Peyer's patch (tissue), 4 donors: ENCODE measurements at regions not wholly inside any gene's neighbourhood (a gene's known extent, or its start where the extent isn't known, plus 50 kb on each side); places are given as distances from the start of the nearest gene placed in this dataset.
"Not testable (repeated sequence)": the region's sequence is repeated elsewhere in the genome, so short reads cannot be mapped to it uniquely, and the experiment has no call there.

Source experiments
- DNase-seq, 3 donors: peaks; one replicate each; pipeline ENCODE4 v3.0.0-alpha.2; 2017 to 2019
- H3K27ac ChIP-seq, 4 donors: fragments of 200-600 bp; sonication (generic); one replicate each; pipeline ENCODE4 v1.5.1; 2016 to 2019
- H3K27me3 ChIP-seq, 2 donors: fragments of 200-600 bp; sonication (generic); one replicate each; pipeline ENCODE4 v1.5.1; 2019
- H3K36me3 ChIP-seq, 3 donors: fragments of 200-600 bp; sonication (generic); one replicate each; pipeline ENCODE4 v1.5.1; 2016 to 2019
- H3K4me1 ChIP-seq, 4 donors: fragments of 200-600 bp; sonication (generic); one replicate each; pipeline ENCODE4 v1.5.1; 2016 to 2019
- H3K4me3 ChIP-seq, 4 donors: fragments of 200-600 bp; sonication (generic); 1 replicate in 3 of 4; 2 replicates in 1 of 4; pipeline ENCODE4 v1.5.1; 2016 to 2019; ENCODE audit warnings: mild to moderate bottlenecking in 1 of 4
- H3K9me3 ChIP-seq, 4 donors: fragments of 200-600 bp; sonication (generic); one replicate each; pipeline ENCODE4 v1.5.1; 2016 to 2019; ENCODE audit warnings: mild to moderate bottlenecking in 1 of 4
- CTCF ChIP-seq, 6 experiments: fragments of 450-650 bp in 4 of 6; fragments of 200-600 bp in 2 of 6; sonication (generic) in 1 of 6; IDR thresholded peaks; one replicate each; pipeline ENCODE4 v1.5.1; 2017 to 2019; ENCODE audit warnings: antibody characterized with exemption in 6 of 6, mild to moderate bottlenecking in 3 of 6, moderate library complexity in 1 of 6
- POLR2A ChIP-seq, 2 donors: fragments of 450-650 bp; IDR thresholded peaks; one replicate each; pipeline ENCODE4 v1.5.1; 2017; ENCODE audit warnings: antibody characterized with exemption in 2 of 2, mild to moderate bottlenecking in 2 of 2, moderate library complexity in 2 of 2

GRCh38 chr2:16028644-16029043, 88.3 kb downstream of the MYCN start:
- H3K36me3 ChIP-seq: no peaks in the 10 kb centered on the region
- DNase-seq: no peak
- TF ChIP-seq CTCF (IDR thresholded peaks at IDR 0.05): no peak
- no peak for TF ChIP-seq POLR2A (IDR thresholded peaks at IDR 0.05)

GRCh38 chr2:16026816-16027501, 86.6 kb downstream of the MYCN start:
- H3K27me3 ChIP-seq: no peaks in the 10 kb centered on the region
- H3K36me3 ChIP-seq: no peaks in the 10 kb centered on the region
- H3K9me3 ChIP-seq: no peaks in the 10 kb centered on the region
- no peak overlapping the region for H3K27ac ChIP-seq
- DNase-seq: no peak
- no peak overlapping the region for H3K4me3 ChIP-seq
- TF ChIP-seq POLR2A (IDR thresholded peaks at IDR 0.05) (no peak), CTCF (IDR thresholded peaks at IDR 0.05) (no peak)
- no peaks in the 10 kb centered on the region for H3K4me1 ChIP-seq

More at GRCh38 chr2:16028644-16029043, 88.3 kb downstream of the MYCN start:
- no peaks in the 10 kb centered on the region for H3K9me3 ChIP-seq
- no peak overlapping the region for H3K27ac ChIP-seq
- no peak overlapping the region for H3K4me3 ChIP-seq
- H3K27me3 ChIP-seq: no peaks in the 10 kb centered on the region
- H3K4me1 ChIP-seq: no peaks in the 10 kb centered on the region

GRCh38 chr2:16025876-16026640, 85.7 kb downstream of the MYCN start:
- Histone ChIP-seq H3K27me3 (no peaks in the 10 kb centered on the region), H3K27ac (no peak overlapping the region), H3K4me1 (no peaks in the 10 kb centered on the region), H3K9me3 (no peaks in the 10 kb centered on the region), H3K36me3 (no peaks in the 10 kb centered on the region), H3K4me3 (no peak overlapping the region)
- no peak for DNase-seq
- TF ChIP-seq CTCF (IDR thresholded peaks at IDR 0.05): no peak
- TF ChIP-seq POLR2A (IDR thresholded peaks at IDR 0.05): no peak

- H3K4me1 ChIP-seq: no peaks in the 10 kb centered on the region
- H3K27me3 ChIP-seq: no peaks in the 10 kb centered on the region
- H3K36me3 ChIP-seq: no peaks in the 10 kb centered on the region
- H3K9me3 ChIP-seq: no peaks in the 10 kb centered on the region
- no peak overlapping the region for H3K27ac ChIP-seq
- no peak for DNase-seq
- H3K4me3 ChIP-seq: no peak overlapping the region
- TF ChIP-seq CTCF (IDR thresholded peaks at IDR 0.05) (no peak), POLR2A (IDR thresholded peaks at IDR 0.05) (no peak)
Measured at GRCh38 chr2:16025211-16025875, 85.0 kb downstream of the MYCN start.

- H3K4me1 ChIP-seq, H3K27ac ChIP-seq, H3K4me3 ChIP-seq, H3K36me3 ChIP-seq, H3K27me3 ChIP-seq, DNase-seq, H3K9me3 ChIP-seq: not testable (repeated sequence)
Measured at GRCh38 chr2:16024628-16025027, 84.3 kb downstream of the MYCN start.
